Peyer's patch (tissue), 4 donors: ENCODE measurements at regions not wholly inside any gene's neighbourhood (a gene's known extent, or its start where the extent isn't known, plus 50 kb on each side); places are given as distances from the start of the nearest gene placed in this dataset.

Experiments used
- POLR2A ChIP-seq, 2 donors: fragments of 450-650 bp; IDR thresholded peaks; one replicate each; pipeline ENCODE4 v1.5.1; 2017; ENCODE audit warnings: antibody characterized with exemption in 2 of 2, mild to moderate bottlenecking in 2 of 2, moderate library complexity in 2 of 2
- TF ChIP-seq, protein P1 (sequence below), 6 experiments: fragments of 450-650 bp in 4 of 6; fragments of 200-600 bp in 2 of 6; sonication (generic) in 1 of 6; IDR thresholded peaks; one replicate each; pipeline ENCODE4 v1.5.1; 2017 to 2019; ENCODE audit warnings: antibody characterized with exemption in 6 of 6, mild to moderate bottlenecking in 3 of 6, moderate library complexity in 1 of 6

DNA sequence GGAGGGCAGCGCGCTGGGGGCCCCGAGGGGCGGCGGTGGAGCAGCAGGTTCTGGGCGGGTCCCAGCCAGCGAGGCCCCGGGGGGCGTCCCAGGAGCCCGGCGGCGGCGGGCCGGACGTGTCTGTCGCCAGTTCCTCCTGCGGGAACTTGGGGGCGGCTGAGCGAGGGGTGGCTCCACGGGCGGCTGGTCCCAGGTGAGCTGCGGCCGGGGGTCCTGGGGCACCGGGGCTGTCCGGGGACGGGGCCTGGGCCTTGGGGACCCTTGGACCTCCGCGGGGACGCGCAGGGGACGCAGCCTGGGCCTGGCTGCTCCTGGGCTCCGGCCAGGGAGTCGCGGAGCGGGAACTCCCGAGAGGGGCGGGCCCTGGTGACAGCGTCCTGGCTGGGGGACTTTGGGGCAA, 54.2 kb upstream of the ZNF267 start:
- TF ChIP-seq, protein P1, sequence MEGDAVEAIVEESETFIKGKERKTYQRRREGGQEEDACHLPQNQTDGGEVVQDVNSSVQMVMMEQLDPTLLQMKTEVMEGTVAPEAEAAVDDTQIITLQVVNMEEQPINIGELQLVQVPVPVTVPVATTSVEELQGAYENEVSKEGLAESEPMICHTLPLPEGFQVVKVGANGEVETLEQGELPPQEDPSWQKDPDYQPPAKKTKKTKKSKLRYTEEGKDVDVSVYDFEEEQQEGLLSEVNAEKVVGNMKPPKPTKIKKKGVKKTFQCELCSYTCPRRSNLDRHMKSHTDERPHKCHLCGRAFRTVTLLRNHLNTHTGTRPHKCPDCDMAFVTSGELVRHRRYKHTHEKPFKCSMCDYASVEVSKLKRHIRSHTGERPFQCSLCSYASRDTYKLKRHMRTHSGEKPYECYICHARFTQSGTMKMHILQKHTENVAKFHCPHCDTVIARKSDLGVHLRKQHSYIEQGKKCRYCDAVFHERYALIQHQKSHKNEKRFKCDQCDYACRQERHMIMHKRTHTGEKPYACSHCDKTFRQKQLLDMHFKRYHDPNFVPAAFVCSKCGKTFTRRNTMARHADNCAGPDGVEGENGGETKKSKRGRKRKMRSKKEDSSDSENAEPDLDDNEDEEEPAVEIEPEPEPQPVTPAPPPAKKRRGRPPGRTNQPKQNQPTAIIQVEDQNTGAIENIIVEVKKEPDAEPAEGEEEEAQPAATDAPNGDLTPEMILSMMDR (IDR thresholded peaks at IDR 0.05): no peak
- no peak for TF ChIP-seq POLR2A (IDR thresholded peaks at IDR 0.05)
